HCT116 (cell line): ENCODE measurements at regions not wholly inside any gene's neighbourhood (a gene's known extent, or its start where the extent isn't known, plus 50 kb on each side); places are given as distances from the start of the nearest gene placed in this dataset.

Source experiments
- ATAC-seq: fragments of 200-7000 bp; cut with Tn5 transposase; 2 replicates; pipeline ENCODE4 v1.9.1; 2020; ENCODE audit warnings: mild to moderate bottlenecking, moderate library complexity
- BruUV-seq: library from RNA; stranded (reverse); fragments of 400-500 nt; replicated peaks from 2 replicates; lab custom pipeline; 2021; lab: Mats Ljungman, UMichigan
- CTCF ChIA-PET: fragments of 300-600 bp; sonication (Branson Sonifier 250); formaldehyde crosslinking; loops from one replicate; lab custom pipeline; 2021; ENCODE audit warnings: antibody characterized with exemption; lab: Charles Lee
- POLR2A ChIA-PET: fragments of 300-600, 350-600 bp; sonication (Branson Sonifier 250); formaldehyde crosslinking; loops from one replicate; lab custom pipeline; 2021; ENCODE audit warnings: antibody characterized with exemption; lab: Charles Lee
- RAD21 ChIA-PET, 2 experiments: fragments of 300-600 bp; sonication (Branson Sonifier 250); formaldehyde crosslinking; loops; one replicate each; lab custom pipeline; 2023; ENCODE audit warnings: low total read pairs in 2 of 2; ENCODE audit not compliant: uncharacterized antibody in 2 of 2, unreplicated experiment in 2 of 2, low non-redundant PET in 1 of 2; lab: Charles Lee
- DNase-seq: peaks from one replicate; pipeline ENCODE4 v3.0.0-alpha.2; 2010; ENCODE audit warnings: low read depth, low spot score
- H2AFZ ChIP-seq: fragments of 200-600 bp; shearing (Covaris generic), sonication (generic); 2 replicates; pipeline ENCODE4 v1.6.1; 2017; ENCODE audit warnings: low read depth, mixed run types, mixed read lengths, antibody characterized with exemption, low read length; ENCODE audit not compliant: poor library complexity, severe bottlenecking
- H3K27ac ChIP-seq: 2 replicates; pipeline ENCODE4 v1.5.1; 2012; ENCODE audit warnings: low read depth, low read length
- H3K27me3 ChIP-seq: fragments of 200-600 bp; sonication (generic); 2 replicates; pipeline ENCODE4 v1.6.1; 2016; ENCODE audit warnings: mixed run types, low read length, mixed read lengths; ENCODE audit not compliant: insufficient read depth
- H3K36me3 ChIP-seq, 2 experiments: fragments of 200-500 bp in 1 of 2; fragments of 200-600 bp in 1 of 2; sonication (Bioruptor generic) in 1 of 2; sonication (generic) in 1 of 2; 2 replicates each; pipeline versions ENCODE4 v1.5.1 to v1.6.1; 2014 to 2016; ENCODE audit warnings: low read length in 2 of 2, inconsistent platforms in 1 of 2, mixed read lengths in 1 of 2, mixed run types in 1 of 2; ENCODE audit not compliant: insufficient read depth in 2 of 2, control insufficient read depth in 1 of 2
- H3K4me1 ChIP-seq, 2 experiments: fragments of 200-600 bp in 1 of 2; sonication (generic) in 1 of 2; 2 replicates each; pipeline versions ENCODE4 v1.5.1 to v1.6.1; 2012 to 2017; ENCODE audit warnings: low read length in 2 of 2, inconsistent platforms in 1 of 2, mild to moderate bottlenecking in 1 of 2, mixed read lengths in 1 of 2, mixed run types in 1 of 2, moderate library complexity in 1 of 2; ENCODE audit not compliant: insufficient read depth in 2 of 2, control insufficient read depth in 1 of 2
- H3K4me2 ChIP-seq: fragments of 200-600 bp; sonication (generic); 2 replicates; pipeline ENCODE4 v1.6.1; 2017; ENCODE audit warnings: mixed run types, low read length, mixed read lengths
- H3K4me3 ChIP-seq, 2 experiments: fragments of 200-600 bp in 1 of 2; sonication (generic) in 1 of 2; replicated peaks in 1 of 2; 2 replicates each; pipeline ENCODE4 v1.5.1; 2011 to 2016; ENCODE audit warnings: low read length in 2 of 2, control low read depth in 1 of 2, low read depth in 1 of 2, mild to moderate bottlenecking in 1 of 2, mixed read lengths in 1 of 2, mixed run types in 1 of 2
- H3K79me2 ChIP-seq: fragments of 200-600 bp; sonication (generic); 2 replicates; pipeline ENCODE4 v1.6.1; 2017; ENCODE audit warnings: mild to moderate bottlenecking, mixed run types, low read length, moderate library complexity, mixed read lengths; ENCODE audit not compliant: insufficient read depth
- H3K9ac ChIP-seq: fragments of 200-600 bp; sonication (generic); 2 replicates; pipeline ENCODE4 v1.6.1; 2016; ENCODE audit warnings: low read length, mixed read lengths
- H3K9me2 ChIP-seq: fragments of 200-600 bp; sonication (generic), shearing (Covaris generic); 2 replicates; pipeline ENCODE4 v1.6.1; 2017; ENCODE audit warnings: mixed run types, mild to moderate bottlenecking, moderate library complexity; ENCODE audit not compliant: insufficient read depth
- H3K9me3 ChIP-seq, 2 experiments: fragments of 200-500 bp in 1 of 2; fragments of 200-600 bp in 1 of 2; sonication (Bioruptor generic) in 1 of 2; sonication (generic) in 1 of 2; 2 replicates each; pipeline ENCODE4 v1.6.1; 2014 to 2017; ENCODE audit warnings: low read length in 2 of 2, mixed read lengths in 2 of 2, inconsistent platforms in 1 of 2, low read depth in 1 of 2, mild to moderate bottlenecking in 1 of 2, mixed run types in 1 of 2, moderate library complexity in 1 of 2; ENCODE audit not compliant: control insufficient read depth in 1 of 2, insufficient read depth in 1 of 2
- H4K20me1 ChIP-seq: fragments of 200-600 bp; sonication (generic), shearing (Covaris generic); 2 replicates; pipeline ENCODE4 v1.6.1; 2017; ENCODE audit warnings: mixed run types, mild to moderate bottlenecking, moderate library complexity; ENCODE audit not compliant: insufficient read depth
- CEBPB ChIP-seq: IDR thresholded peaks from 2 replicates; pipeline ENCODE4 v1.6.1; 2012; ENCODE audit warnings: low read depth
- EZH2 ChIP-seq: fragments of 200-600 bp; sonication (generic); IDR thresholded peaks from 2 replicates; pipeline ENCODE4 v1.6.1; 2017; ENCODE audit warnings: antibody characterized with exemption, mixed run types
- EZH2phosphoT487 ChIP-seq: fragments of 200-600 bp; IDR thresholded peaks from 2 replicates; pipeline ENCODE4 v1.6.1; 2018; ENCODE audit warnings: antibody characterized with exemption, borderline replicate concordance
- FOSL1 ChIP-seq: IDR thresholded peaks from 2 replicates; pipeline ENCODE4 v1.6.1; 2012; ENCODE audit warnings: low read depth
- RAD21 ChIP-seq: IDR thresholded peaks from 2 replicates; pipeline ENCODE4 v1.6.1; 2012; ENCODE audit warnings: low read depth, mild to moderate bottlenecking
- ZFX ChIP-seq: fragments of 450-650 bp; IDR thresholded peaks from 2 replicates; pipeline ENCODE4 v1.6.1; 2017
- intact Hi-C: fragments of 100-400 bp; cut with micrococcal nuclease; formaldehyde crosslinking; loops from 2 replicates; pipeline ENCODE4 v1.10.0; 2022
- TF ChIP-seq, protein P1 (sequence below), 3 experiments: fragments of 200-600 bp in 1 of 3; sonication (generic) in 1 of 3; IDR thresholded peaks in 2 of 3; conservative IDR thresholded peaks in 1 of 3; 2 replicates each; pipeline ENCODE4 v1.5.1; 2012 to 2017; ENCODE audit warnings: low read depth in 2 of 3, low read length in 2 of 3, antibody characterized with exemption in 1 of 3, borderline replicate concordance in 1 of 3, control low read depth in 1 of 3, mild to moderate bottlenecking in 1 of 3, mixed read lengths in 1 of 3, mixed run types in 1 of 3, moderate library complexity in 1 of 3; ENCODE audit not compliant: insufficient read depth in 1 of 3
- TF ChIP-seq, protein P2 (sequence below): IDR thresholded peaks from 2 replicates; pipeline ENCODE4 v1.6.1; 2011; ENCODE audit warnings: mild to moderate bottlenecking, low read length, moderate library complexity; ENCODE audit not compliant: insufficient replicate concordance; ENCODE audit errors: extremely low read depth

DNA sequence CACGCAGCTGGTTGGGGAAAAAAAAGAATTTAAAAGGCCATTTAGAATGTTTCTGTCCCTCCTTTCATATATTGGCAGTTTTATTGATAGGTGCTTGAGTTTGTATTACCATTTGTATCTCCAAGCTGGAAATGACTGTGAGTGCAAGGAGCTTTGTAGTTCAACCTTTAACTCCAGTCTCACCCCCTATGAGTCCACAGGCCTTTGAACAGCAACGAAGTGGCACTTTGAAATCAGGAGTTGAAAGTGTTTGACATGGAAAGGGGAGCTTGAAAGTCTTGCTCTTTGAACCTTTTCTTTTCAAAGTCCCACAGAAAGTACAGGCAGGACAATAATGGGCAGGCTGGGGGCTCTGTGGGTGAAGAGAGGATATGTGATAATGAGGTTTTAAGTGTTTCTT, 480.3 kb downstream of the RERGL start (continued):
- TF ChIP-seq, protein P1, sequence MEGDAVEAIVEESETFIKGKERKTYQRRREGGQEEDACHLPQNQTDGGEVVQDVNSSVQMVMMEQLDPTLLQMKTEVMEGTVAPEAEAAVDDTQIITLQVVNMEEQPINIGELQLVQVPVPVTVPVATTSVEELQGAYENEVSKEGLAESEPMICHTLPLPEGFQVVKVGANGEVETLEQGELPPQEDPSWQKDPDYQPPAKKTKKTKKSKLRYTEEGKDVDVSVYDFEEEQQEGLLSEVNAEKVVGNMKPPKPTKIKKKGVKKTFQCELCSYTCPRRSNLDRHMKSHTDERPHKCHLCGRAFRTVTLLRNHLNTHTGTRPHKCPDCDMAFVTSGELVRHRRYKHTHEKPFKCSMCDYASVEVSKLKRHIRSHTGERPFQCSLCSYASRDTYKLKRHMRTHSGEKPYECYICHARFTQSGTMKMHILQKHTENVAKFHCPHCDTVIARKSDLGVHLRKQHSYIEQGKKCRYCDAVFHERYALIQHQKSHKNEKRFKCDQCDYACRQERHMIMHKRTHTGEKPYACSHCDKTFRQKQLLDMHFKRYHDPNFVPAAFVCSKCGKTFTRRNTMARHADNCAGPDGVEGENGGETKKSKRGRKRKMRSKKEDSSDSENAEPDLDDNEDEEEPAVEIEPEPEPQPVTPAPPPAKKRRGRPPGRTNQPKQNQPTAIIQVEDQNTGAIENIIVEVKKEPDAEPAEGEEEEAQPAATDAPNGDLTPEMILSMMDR (IDR thresholded peaks at IDR 0.05 in 2 of 3, conservative IDR thresholded peaks at IDR 0.05 in 1 of 3; ENCODE audit: borderline replicate concordance in 1 of 3, insufficient read depth in 1 of 3, low read depth in 2 of 3, low read length in 2 of 3) = no peak
- TF ChIP-seq FOSL1 = no peak
- no peak for TF ChIP-seq ZFX
- no peak for TF ChIP-seq RAD21
- TF ChIP-seq, protein P2, sequence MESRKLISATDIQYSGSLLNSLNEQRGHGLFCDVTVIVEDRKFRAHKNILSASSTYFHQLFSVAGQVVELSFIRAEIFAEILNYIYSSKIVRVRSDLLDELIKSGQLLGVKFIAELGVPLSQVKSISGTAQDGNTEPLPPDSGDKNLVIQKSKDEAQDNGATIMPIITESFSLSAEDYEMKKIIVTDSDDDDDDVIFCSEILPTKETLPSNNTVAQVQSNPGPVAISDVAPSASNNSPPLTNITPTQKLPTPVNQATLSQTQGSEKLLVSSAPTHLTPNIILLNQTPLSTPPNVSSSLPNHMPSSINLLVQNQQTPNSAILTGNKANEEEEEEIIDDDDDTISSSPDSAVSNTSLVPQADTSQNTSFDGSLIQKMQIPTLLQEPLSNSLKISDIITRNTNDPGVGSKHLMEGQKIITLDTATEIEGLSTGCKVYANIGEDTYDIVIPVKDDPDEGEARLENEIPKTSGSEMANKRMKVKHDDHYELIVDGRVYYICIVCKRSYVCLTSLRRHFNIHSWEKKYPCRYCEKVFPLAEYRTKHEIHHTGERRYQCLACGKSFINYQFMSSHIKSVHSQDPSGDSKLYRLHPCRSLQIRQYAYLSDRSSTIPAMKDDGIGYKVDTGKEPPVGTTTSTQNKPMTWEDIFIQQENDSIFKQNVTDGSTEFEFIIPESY = no peak
- TF ChIP-seq EZH2 = no peak

DNA sequence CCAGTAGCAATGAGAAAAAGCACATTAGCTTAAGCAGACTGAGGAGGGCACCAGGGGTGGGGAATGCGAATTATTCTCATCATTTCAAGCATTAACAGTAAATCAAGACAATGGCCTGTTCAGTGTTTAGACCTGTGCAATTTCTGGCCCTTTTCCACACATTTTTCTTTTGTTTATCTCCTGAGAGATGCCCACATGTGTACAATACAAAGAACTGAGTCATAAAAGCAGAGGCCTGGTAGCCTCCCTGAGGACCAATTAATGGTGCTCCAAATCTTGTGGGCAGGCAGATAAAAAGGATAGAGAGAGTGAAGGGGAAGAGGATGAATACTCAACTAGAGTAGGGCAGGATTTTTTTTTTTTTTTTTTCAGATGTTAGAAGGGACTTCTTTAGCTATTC, 480.8 kb downstream of the RERGL start:
- Histone ChIP-seq H3K4me2 (no peak overlapping the region), H3K9ac (no peak overlapping the region), H3K9me3 (no peaks in the 10 kb centered on the region), H3K4me3 (no peak overlapping the region), H3K36me3 (no peaks in the 10 kb centered on the region), H4K20me1 (no peaks in the 10 kb centered on the region), H2AFZ (no peak overlapping the region), H3K4me1 (no peaks in the 10 kb centered on the region), H3K27ac (no peak overlapping the region), H3K9me2 (no peaks in the 10 kb centered on the region), H3K27me3 (no peaks in the 10 kb centered on the region), H3K79me2 (no peaks in the 10 kb centered on the region)
- intact Hi-C loops = no loop called here
- ATAC-seq (no peak), DNase-seq (no peak)
- RAD21 ChIA-PET = no interaction called here
- TF ChIP-seq EZH2phosphoT487 (no peak), EZH2 (no peak), CEBPB (no peak), FOSL1 (no peak)
- CTCF ChIA-PET = no interaction called here
- no TSS peak for BruUV-seq
- POLR2A ChIA-PET = no interaction called here
